Right ventricle myocardium inferior (tissue), 1 donor: ENCODE measurements at regions not wholly inside any gene's neighbourhood (a gene's known extent, or its start where the extent isn't known, plus 50 kb on each side); places are given as distances from the start of the nearest gene placed in this dataset.
A peak's percentile ranks its signal among the peaks of the same experiment; 100 is the strongest.

Experiments
- ATAC-seq: fragments of 200-7000 bp; cut with Tn5 transposase; one replicate; pipeline ENCODE4 v1.9.1; 2020; ENCODE audit warnings: mild to moderate bottlenecking, moderate library complexity
- DNase-seq: peaks from one replicate; pipeline ENCODE4 v3.0.0; 2021; ENCODE audit errors: missing footprints
- intact Hi-C: fragments of 100-400 bp; cut with DNase I; formaldehyde crosslinking; loops from one replicate; pipeline ENCODE4 v1.11.0; 2022
- donor health status: DM: no; HTN: yes; CAD: no; lungs with severe emphysema.

DNA sequence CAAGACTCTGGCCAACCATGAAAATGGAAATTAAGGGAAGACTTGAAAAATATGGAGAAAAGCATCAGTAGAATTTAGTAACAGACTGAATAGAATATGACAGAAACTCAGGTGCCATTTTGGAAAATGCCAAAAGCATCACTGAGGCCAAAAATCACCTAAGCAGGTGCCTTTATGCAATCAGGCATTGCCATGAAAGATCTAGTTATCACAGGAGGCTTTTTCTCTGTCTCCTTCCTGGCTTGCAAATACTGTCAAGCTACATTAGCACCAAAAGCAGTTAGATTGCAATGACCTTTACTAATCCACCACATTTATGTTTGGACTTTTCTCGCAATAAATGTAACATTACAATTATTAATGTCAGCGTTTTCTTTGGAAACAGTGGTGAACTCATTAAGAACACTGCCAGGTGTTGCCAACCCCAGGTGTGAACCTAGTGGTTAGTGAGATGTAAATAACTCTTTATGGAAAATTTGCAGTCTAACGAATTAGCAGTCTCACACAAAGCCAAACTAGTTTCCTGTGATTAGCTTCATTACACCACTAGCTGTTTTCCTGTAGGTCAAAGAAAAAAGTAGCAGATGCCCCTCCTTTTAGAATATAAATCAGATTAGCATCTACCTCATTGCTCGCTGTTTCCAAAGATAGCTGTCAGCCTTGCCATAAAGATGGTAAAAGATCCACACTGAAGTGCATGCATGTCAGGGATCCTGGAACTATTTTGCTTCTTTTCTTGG, 1568.4 kb upstream of the TENM3 start:
- ATAC-seq (no peak), DNase-seq (no peak)
- intact Hi-C loops, result no loop called here

DNA sequence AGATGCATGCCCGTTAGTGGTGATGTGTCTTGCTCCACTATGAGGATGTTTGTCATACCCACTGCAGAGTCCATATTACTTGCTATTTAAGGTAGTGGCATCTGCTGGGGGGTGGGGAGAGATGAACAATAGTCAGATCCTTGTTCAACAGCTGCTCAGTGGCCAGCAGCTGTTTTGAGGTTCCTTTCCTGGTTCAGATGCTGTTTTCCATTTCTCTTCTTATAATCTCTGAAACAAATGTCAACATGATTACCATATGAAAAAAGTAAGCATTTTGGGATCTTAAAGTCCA, 1567.9 kb upstream of the TENM3 start:
- no peak for ATAC-seq
- DNase-seq, result no peak
- intact Hi-C loops, result no loop called here

DNA sequence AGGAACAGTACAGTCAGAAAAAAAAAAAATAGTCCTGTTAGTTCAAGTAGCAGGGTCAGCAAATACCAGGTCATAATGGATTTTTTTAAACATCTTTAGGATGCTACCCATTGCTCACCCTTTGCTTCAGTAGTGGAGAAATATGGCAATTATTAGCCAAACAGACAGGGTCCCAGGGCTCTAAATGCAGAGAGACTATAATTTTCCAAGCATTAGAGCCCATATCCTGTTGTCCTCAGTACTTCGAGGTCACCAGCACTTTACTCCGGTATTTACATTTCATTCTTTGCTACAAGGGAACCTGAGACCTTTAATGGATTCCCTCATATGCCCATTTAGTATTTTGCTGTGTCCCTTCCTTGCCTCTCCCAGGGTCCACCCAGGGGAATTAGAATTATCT, 1562.9 kb upstream of the TENM3 start:
- no peak for DNase-seq
- intact Hi-C loops, result no loop called here
- no peak for ATAC-seq

DNA sequence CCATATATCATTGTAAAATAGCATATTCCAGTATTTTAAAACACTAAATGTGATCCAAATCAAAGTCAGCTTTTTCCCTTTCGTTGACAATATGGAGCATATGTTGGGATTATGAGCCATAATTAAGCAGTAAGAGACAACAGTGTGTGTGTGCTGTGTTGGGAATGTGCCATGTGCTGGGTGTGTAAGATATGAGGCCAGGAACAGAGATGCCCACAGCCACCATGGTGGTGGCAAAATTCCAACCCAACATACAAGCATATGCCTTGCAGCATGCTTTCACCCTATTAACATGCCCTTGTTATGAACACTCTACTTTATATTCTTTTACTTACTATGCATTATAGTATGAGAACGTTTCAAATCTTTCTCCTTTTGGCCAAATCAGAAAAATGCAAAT, 1560.4 kb upstream of the TENM3 start:
- intact Hi-C loops, result no loop called here

DNA sequence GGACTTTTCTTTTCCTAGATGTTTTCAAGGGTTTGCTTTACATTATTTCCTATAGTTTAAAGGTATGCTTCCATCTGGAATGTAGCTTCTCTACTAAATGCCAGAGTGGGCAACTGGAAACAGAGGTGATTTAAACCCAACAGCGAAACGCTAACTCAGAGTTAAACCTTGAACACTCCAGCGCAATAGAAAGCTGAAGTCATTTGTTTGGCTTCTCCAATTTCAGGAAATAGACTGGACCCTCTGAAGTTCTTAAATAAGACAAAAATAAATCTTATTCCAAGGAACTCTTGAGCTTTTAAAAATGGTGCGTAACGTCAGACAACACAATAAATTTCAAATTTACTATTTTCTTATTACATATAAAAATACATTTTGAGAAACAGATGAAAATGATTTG, 1560.0 kb upstream of the TENM3 start:
- DNase-seq (no peak), ATAC-seq (no peak)
- intact Hi-C loops, result no loop called here

More for the DNA sequence above, 1560.4 kb upstream of the TENM3 start:
- DNase-seq (no peak), ATAC-seq (no peak)

DNA sequence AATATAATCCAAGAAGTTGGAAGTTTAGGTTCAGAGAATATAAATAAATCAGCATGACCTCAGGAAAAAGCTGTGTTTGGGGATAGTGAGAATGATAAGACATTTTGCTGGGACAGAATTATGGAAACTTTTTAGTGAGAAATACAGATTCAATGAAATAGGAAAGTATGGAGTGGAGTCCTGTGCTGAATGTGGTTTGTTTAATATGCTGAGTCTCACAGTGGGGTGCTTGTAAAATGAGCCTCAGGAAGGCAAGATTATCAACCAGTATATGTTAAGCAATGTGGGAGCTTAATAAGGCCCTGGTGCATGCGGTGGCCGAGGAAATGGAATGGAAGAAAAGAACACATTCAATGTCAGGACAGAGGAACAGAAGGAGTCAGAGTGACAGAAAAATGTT, 1554.7 kb upstream of the TENM3 start:
- DNase-seq (no peak), ATAC-seq (no peak)
- intact Hi-C loops, result no loop called here

DNA sequence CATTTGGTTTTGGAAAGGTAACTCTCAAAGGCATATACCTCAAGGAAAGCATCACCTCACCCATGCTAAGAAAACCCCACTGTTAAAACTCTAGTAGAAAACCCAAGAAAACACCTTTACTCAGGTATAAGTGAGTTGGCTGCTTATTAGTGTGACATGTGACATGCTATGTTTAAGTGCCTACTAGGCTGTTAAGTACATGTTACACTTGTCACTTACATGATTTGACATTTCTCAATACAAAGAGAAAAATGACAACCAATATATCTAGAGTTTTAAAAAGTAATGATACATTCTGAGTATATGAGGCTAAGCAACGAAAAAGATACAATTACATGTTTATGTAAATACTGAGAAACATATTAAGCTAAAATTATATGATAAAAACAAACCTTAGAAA, 1548.3 kb upstream of the TENM3 start:
- ATAC-seq, result no peak
- intact Hi-C loops, result no loop called here

DNA sequence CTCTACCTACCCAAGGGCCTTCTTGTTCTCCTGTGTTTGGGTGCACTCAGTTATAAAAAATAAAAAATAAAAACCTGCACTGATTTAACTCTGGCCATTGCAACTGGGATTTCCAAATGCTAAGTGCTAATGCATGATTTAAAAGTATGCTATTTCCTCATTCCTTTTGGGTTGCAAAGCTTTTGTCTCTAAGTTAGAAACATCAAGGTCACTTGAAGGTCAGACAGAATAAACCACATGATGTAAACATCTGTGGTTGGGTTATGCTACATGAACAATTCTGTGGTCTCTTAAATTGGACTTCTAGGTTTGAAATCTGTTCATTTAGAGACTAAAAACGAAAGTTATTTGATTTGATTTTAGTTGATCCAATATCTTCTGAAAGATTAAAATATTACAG, 1547.4 kb upstream of the TENM3 start:
- DNase-seq (no peak), ATAC-seq (no peak)
- intact Hi-C loops, result no loop called here

More for the DNA sequence above, 1548.3 kb upstream of the TENM3 start:
- DNase-seq, result no peak

DNA sequence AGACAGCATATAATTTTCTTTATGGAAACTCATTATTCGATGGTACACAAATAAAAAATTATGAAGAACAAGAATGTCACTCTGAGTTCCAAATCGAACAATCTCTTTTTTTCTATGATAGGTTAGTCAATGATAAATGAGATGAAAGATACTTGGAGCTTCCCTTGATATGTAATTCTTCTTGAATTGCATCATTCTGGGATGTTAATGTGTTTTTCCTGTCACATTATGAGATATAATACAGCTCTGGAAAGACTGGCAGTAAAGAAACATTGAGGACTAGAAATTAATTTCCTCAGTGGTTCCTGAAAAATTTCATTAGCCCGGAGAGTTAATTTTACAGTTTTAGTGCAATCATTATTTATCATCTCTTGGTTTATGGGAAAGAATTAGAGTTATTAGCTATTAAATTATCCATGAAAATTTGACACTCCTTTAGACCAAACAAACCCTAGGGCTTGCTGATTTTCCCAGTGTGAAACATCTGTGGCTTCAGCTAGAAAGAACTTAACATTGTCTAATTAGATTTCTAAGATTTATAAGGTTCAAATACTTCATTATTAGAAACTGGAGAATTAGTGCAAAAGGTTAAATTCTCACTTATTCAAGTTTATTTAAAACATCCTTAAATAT, 1546.6 kb upstream of the TENM3 start:
- no peak for DNase-seq
- intact Hi-C loops, result no loop called here
- ATAC-seq, result no peak

DNA sequence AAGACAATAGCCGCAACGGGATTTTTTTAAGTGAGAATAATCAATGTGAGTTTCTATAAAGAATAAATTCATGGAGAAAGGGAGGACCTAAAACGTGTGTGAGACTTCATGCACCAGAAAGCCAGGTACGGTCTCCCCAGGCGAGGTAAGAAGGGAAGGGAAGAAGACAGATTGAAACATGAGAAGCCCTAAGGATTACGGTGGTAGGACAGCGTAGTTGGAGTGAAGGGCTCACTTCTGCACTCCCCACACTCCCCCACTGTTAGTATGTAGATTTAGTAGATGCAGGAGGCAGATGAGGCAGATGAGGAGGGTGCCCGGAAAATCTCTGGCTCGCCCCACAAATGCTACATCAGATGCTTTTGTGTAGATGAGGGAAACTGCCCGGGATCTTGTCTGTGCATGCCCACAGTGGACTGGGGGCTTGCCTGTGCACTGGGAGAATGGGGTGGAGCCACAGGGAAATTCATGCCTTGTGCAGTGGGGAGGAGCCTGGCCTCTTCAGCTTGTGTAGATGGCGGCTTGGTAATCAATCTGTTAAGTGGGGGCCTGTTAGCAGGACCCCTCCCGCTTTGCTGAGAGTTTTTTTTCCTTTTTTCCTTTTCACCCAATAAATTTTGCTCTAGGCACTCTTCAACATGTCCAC, 1544.5 kb upstream of the TENM3 start:
- intact Hi-C loops, result no loop called here
- DNase-seq (no peak), ATAC-seq (no peak)

DNA sequence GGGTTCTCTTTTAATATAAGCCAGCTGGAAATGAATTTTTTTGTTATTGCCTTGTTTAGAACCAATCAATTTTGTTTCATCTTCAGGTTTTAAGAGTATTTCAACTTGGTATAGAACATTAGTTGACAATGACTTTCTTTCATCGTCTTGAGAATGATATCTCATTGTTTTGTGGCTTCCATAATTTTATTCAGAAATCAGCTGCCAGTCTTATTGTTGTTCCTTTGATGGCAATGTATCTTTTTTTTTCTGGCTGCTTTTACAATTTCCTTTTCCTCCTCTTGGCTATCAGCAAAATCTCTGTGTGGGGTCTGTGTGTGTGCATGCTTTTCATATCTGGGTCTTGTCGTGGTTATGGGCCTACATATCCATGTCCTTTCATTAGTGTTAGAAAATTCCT, 1536.4 kb upstream of the TENM3 start:
- no peak for DNase-seq
- ATAC-seq, result no peak
- intact Hi-C loops, result no loop called here

DNA sequence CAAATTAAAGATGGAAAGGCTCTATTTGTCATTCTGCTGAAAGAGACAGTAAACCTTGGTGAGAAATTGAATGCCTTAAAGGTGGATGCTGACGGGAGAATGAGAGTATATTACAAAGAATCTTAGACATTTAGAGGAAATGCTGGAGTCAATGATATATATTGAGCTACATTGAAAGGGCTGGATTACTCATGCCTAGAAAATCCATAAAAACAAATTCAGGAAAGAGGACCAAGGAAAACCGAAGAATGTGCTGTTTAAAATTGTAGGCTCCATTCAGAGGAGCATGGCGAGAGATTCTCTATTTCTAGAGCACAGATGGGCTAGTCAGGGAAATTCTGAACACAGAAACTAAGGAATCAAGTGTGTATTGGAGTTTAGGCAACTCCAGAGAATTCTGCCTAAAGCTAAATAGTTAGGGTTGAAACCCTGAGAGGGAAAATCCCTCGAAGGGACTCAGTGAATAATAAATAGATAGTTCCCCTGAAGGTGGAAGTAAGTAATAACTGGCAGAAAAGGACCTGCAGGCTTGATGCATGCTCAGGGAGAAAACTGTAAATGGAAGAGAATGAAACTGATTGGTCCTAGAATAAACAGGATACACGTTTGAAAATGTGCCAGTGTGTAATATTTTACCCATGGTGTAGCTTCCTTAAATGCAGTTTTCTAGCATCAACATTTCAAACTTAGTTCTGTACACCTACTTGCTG, 1532.4 kb upstream of the TENM3 start:
- intact Hi-C loops, result no loop called here
- no peak for ATAC-seq

DNA sequence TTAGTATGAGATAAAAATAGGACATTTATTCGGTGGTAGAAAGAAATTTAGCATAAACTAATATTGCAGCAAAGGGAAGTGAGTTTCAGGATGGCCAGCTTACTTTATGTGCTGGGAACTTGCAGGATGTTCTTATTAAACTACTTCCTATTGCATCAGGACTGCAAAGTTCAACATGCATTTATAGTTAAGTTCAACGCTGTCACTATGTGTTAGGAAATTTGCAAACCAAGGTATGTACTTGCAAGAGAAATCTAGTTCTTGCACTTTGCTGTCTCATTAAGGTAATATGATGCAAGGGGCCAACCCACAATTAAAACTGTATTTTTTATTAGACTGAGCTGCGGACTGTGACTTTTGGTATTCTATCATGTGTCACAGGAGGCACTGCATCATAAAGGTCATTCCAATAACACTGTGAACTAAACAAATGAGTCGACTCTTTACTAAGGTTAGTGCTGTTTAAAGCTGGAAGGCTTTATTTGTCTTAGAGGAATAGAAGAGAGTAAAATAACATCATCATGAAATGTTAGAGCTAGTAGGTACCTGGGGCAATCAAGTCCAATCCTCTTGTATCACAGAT, 1525.7 kb upstream of the TENM3 start:
- intact Hi-C loops, result no loop called here
- DNase-seq, result no peak
- no peak for ATAC-seq

More for the DNA sequence above, 1532.4 kb upstream of the TENM3 start:
- no peak for DNase-seq

DNA sequence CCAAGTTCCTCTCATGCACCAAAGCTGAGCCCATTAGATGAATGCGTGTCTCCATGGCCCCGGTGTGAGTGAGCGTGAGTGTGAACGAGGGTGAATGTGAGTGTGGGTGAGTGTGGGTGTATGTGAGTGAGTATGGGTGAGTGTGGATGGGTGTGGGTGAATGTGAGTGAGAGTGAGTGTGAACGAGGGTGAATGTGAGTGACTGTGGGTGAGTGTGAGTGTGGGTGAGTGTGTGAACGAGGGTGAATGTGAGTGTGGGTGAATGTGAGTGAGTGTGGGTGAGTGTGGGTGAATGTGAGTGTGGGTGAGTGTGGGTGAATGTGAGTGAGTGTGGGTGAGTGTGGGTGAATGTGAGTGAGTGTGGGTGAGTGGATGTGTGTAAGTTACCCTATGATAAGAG, 1521.8 kb upstream of the TENM3 start:
- ATAC-seq (no peak), DNase-seq (peak; percentile 34)
- intact Hi-C loops, result no loop called here

DNA sequence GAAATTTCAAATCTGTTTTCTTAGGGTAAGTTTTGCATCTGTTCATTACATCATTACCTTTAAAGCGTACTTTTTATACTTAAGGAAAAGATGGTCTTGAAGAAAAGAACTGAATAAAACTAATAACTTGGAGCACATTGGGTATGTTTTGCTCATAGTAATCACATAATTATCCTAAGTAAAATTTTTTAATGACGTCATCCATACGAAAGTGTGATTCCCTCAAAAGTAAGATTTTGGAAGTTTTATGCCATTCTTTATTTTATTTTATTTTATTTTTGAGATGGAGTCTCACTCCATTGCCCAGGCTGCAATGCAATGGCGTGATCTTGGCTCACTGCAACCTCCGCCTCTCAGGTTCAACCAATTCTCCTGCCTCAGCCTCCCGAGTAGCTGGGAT, 1516.6 kb upstream of the TENM3 start:
- no peak for DNase-seq
- no peak for ATAC-seq
- intact Hi-C loops, result no loop called here

DNA sequence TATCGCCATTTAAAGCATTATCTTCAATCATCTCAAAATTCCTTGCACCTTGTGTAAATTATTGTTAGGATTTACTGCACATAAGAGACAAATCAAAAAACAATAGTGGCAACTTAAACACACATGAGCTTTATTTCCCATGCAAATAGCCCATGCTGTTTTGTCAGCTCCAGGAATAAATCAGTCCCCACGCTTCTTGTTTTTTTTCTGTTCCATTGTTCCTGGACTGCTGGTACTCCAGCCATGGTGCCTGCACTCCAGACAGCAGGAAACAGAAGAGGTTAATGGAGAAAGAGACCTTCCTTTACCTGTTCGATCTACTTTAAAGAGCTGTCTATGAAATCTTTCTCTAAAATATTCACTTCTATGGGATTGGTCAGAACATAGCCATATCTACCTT, 1515.7 kb upstream of the TENM3 start:
- DNase-seq, result no peak
- ATAC-seq, result no peak
- intact Hi-C loops, result no loop called here

DNA sequence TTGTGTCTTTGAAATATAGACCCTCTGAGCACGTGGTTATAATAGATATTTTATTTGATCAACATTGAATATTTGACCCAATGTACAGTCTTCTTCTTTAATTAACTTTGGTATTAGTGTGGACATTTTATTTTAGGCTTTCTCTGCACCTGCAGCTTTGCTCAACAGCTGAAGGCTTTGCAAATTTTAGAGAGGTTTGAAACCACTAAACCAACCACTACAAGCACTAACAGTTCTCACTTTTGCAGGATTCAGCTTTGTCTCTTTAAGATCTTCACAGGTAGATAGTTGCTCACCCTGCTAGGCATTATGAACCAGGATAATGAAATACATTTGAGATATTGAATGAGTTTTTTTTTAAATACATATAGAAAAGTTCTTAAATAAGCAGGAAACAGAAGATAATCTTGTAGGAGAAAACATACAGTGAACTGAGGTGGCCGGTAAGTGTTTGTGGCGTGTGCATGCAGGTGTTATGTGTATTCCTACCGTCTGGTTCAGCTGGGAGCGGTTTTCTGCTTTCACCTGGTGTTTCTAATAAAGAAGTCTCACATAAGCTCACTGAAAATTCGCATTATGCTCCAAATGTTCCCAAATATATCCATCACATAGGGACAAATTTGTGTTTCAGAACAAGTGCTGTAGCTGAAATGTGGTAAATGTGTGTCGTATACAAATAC, 1508.3 kb upstream of the TENM3 start:
- DNase-seq (no peak), ATAC-seq (no peak)
- intact Hi-C loops, result no loop called here

DNA sequence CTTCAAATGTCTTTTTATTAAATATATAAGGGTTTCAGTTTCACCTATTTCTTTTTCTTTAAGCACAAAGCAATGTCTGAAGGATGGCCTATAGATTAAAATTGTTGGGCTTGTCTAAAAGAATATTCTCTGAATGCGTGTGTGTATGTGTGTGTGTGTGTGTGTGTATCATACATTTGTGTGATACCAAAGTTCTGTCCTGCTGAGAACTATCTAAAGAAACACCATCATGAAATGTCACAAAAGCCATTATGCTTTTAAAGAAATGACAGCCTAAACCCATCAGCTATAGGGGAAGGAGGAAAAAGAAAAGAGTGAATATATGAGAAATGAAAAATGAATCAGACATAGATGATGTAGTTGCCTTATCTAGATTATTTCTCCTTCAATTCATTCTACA, 1501.5 kb upstream of the TENM3 start:
- intact Hi-C loops, result no loop called here
- DNase-seq, result no peak
- no peak for ATAC-seq

DNA sequence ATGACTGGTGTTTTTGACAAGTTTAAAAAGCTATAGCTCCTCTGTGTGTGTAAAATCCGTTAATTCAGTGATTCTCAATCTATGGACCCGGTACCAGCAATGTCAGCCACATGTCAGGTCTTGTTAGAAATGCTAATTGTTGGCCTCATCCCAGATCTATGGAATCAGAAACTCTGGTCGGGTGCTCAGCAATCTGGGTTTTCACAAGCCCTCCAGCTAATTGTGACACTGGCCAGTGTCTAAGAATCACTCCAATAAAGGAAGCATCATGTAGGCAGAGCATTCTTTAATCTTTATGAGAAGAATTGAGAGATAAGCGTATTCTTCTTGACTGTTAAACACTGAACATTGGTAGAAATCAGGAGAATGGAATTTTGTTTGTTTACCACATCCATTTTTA, 1498.2 kb upstream of the TENM3 start:
- intact Hi-C loops, result no loop called here
- DNase-seq (no peak), ATAC-seq (no peak)
